Glomerular visceral epithelial cell (primary cell): ENCODE measurements at regions not wholly inside any gene's neighbourhood (a gene's known extent, or its start where the extent isn't known, plus 50 kb on each side); places are given as distances from the start of the nearest gene placed in this dataset.
"Not testable (repeated sequence)": the region's sequence is repeated elsewhere in the genome, so short reads cannot be mapped to it uniquely, and the experiment has no call there.

Source experiments
- DNase-seq: peaks from one replicate; pipeline ENCODE4 v3.0.0-alpha.2; 2016; ENCODE audit errors: extremely low spot score

DNA sequence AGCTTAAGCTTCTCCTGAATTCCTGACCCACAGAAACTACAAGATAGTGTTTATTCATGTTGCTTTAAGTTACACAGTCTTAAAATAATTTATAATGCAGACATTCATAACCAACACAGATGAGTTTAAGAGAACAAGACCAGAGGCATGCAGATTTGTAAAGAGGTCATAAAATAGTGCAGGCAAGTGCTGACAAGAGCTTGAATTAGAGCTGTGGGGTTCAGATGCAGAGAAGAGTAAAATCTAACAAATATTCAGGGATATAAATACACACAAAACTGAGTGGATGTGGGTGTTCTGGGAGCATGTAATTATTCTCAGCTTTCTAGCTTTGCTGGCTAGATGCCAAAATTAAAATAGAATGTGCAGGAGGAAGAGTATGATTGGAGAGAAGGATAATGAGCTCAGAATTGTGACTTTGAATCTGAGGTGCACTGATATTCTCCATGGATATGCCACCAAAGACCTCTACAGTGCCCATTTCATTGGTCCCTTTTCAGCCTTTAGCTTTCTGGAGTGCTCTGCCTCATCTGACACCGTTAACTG lies 291.9 kb upstream of the SGK1 start:
- DNase-seq, result no peak

DNA sequence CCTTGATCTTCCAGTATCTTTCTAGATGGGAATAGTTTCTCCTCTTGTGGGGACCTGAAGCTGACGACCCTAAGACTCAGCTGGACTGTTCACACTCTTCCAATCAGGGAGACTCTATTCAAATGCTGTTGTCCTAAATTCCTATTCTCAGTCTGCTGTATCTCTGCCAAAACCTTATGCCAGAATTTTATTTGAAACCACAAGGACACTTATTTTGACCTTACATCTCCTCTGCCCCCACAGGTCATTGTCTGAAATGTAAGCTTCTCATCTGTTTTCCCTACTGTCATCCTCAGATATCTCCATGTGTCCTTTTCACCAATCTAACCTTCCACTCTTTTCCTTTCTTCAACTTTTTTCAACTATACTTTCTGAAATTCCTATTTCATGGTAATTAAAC lies 289.5 kb upstream of the SGK1 start:
- no peak for DNase-seq

DNA sequence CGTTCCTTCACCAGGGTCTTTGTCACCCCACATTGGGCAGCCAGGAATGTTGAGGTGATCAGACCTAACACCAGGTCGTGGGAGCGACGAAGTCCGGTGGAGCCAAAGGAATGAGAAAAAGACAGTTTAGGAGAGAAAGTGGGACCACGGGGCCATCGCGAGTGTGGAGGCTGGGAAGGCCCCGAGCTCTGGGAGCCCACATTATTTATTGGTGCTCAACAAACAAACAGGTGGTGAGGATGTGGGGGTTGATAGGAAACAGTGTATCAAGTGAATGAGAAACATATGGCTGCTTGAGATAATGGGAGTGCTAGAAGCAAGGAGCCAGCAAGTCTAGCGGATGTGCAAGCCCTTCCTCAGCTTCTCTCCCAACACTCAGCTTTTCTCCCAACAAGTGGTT lies 287.1 kb upstream of the SGK1 start:
- DNase-seq, result no peak

DNA sequence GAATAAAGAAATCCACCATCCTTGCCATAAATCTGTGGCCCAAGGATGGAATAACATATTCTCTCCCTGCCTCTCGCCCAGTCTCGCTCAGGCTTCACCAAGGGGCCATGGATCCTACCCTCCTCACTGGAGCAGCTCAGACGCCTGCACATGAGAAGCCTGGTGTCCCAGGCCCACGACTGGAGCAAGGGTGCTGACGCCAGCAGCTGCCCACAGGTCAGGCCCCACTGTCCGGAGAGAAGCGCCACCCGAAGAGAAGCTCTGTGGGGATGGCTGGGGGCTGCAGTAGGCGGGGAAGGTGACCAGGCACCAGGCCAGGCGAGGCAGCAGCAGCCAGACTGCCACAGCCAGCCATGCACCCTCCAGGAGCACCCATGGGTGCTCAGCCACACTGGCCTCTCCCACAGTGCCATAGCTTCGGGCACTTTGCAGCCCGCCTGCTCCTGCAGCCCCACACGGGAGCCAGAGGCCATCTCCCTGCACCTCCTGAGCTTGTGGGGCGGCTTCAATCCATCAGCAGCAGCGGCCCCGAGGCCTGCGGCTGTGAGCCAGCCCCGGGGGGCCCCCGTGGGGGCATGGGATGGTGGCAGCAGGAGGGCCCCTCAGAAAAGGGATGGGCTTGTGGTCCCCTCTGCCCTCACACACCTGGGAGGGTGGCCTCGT lies 286.2 kb upstream of the SGK1 start:
- DNase-seq, result no peak

DNA sequence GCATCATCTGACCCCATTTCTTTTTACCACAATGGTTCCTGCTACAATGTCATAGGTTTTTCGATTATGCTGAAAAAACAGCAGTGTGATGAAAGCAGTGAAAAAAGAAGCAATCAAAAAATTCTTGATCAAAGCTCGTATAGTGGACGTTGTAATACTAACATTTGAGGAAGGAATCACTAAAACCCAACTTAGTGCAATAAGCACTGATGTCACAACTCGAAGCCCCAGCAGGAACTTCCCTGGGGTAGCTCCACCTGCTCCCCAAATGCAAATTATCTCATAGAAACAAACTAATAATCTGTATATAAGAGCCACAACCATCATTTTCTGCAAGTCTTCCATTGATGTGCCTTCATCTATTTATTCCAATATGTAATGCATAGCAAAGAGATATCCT lies 285.6 kb upstream of the SGK1 start:
- no peak for DNase-seq

DNA sequence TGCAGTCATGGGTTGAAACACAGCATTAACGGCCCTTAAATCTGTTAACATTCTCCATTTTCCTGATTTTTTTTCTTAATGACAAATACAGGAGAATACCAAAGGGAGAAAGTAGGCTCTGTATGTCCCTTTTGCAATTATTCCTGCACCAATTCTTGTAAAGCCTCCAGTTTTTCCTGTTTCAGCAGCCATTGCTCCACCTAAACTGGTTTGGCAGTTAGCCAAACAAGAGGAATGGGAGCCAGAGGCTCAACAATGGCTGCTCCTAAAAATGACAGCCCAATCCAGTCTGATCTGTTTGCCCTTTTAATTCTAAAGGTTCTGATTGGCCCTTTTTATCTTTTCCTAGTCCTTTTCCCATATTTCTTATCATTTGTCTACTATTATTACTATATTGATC lies 284.2 kb upstream of the SGK1 start:
- no peak for DNase-seq

DNA sequence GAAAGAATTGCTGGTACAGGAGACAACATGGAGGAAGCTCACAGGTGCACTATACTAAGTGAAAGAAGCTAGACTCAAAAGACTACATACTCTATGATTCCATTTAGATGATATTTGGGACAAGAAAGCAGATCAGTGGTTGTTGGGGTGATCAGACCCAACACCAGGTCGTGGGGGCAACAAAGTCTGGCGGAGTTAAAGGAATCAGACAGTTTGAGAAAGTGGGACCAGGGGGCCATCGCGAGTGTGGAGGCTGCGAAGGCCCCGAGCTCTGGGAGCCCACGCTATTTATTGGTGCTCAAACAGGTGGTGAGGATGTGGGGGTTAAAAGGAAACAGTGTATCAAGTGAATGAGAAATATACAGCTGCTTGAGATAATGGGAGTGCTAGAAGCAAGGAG lies 282.8 kb upstream of the SGK1 start:
- no peak for DNase-seq

DNA sequence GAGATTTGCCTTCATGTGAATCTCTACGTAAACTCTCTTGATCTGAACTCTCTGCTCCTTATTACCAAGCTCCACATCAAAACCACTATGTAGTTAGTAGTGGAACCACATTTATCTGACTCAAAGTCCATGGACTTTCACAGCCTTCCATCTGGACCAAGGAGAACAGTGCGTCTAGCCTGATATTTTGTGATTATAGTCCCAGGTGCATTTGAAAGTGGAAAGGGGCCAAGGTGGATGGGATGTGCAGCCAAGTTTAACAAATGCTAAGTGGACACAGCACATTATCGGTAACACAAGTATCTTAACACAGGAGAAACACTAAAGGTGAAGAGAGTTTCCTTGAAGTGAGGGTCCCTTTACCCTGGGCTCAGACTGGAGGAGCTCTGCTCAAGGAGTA lies 281.2 kb upstream of the SGK1 start:
- DNase-seq, result no peak

DNA sequence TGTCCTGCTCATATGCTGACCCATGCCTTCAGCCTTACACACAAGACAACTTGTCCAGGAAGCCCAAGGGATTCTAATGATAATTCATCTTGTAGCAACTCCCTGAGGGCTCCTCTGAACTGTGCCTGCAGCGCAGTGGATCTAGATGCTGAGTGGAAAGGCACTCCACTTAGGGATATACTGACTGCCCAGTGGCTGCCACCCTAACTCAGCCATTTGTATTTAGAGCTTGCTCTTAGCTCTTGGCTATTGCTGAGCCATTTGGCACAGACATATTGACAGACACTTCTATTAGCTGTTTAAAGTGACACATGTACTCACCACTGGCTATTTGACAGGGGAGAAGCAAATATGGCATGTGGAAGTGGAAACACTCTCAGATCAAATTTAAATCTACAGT lies 278.3 kb upstream of the SGK1 start:
- DNase-seq, result no peak

DNA sequence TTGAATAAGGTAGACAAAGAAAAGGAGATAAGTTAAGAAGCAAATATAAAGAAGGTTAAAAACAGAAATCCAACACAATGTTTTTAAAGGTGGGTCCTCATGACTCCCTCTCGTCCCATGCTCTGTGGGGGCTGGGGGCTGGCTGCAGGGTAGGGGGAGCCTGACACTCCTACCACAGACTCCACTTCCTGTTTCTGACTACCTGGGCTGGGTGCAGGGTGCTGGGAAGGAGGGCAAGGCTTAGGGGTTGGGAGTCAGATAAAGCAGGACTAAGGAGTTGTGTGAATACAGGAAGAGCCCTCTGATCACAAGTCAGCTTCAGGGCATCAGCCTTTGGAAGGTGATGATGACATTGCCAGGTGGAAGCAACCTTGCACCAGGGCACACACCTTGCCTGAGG lies 277.0 kb upstream of the SGK1 start:
- no peak for DNase-seq

DNA sequence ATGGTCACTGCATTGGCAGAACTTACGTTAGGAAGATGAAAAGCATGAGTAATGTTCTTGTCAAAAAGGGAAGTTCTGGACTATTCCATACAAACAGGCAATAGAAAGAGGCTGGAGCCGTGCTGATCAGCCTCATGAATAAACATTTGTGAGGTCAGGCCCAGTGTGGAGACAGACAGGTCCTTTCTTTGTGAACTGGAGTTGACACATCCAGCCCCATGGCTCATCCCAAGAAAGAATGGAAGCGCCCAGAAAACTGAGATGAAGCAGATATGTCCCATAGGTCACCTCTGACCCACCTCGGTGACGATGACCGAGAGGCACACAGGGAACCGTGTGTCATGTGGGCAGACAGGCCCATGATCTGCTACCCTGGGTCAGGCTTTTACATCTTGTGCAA lies 276.0 kb upstream of the SGK1 start:
- DNase-seq, result no peak

DNA sequence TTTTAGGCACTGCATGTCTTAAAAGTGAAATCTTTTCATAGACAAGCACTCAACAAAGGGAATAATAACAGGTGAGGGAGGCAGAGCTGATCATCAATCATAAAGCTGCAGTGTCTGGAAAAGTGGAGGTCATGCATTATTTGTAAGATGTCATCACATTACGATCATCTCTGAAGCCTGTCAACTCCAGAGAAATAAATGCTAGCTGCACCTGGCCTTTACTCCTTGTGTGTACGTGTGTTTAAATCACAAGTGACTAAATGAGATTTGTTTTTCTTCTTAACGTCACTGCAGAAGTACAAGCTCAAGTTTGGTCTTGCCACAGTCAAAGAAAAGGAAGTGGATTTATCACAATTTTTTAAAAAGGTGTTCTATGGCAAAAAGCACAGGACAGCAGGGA lies 275.5 kb upstream of the SGK1 start:
- DNase-seq, result no peak

DNA sequence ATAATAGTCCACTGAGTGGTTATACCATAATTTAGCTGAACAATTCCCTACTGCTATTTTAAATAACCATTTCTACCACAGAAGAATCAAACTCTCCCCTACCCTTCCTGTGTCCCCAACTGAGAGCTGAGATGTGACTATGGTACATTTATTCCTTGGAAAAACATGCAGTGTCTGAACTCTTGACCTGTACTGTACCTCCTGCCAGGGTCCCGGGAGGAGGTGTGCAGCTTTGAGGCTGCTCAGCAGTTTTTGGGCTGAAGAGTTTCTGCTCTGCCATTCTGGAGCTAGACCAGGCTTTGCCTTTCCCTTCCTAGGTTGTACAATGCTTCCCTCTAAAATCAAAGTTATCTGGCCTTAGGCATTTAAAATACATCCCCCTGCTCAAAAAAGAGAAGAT lies 275.1 kb upstream of the SGK1 start:
- DNase-seq, result no peak

DNA sequence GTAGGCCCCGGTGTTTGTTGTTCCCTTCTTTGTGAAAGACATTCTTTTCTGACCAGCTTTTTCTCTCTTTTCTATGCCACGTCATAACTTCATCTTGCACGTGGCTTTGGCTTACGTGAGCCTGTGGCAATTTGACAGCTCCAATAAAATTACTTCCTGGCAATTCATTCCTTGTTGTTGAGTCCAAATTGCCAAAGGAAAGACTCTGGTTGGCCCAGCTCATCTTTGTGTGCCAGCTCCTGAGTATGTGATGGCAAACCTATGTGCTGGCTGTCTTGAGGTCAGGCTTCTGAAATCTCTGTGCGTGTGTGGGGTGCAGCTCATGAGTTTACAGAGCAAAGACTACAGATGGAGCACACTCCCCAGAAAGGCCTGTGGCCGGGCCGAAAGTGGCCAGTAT lies 272.5 kb upstream of the SGK1 start:
- DNase-seq, result no peak

DNA sequence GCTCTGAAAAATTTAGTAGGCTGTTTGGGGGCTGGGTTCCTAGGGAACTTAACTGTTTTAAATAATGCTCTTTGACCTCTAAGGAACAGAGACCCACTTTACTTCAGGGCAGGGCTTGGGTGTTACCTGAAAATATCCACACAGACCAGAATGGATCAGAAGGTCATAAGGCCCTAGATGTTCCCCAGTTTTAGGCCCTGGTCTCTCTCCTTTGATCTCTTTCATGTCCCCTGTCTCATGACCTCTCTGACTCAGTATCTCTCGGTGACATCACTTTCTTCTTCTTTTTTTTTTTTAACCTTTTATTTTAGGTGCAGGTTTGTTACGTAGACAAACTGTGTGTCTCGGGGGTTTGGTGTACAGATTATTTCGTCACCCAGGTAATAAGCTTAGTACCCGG lies 272.1 kb upstream of the SGK1 start:
- DNase-seq, result no peak

DNA sequence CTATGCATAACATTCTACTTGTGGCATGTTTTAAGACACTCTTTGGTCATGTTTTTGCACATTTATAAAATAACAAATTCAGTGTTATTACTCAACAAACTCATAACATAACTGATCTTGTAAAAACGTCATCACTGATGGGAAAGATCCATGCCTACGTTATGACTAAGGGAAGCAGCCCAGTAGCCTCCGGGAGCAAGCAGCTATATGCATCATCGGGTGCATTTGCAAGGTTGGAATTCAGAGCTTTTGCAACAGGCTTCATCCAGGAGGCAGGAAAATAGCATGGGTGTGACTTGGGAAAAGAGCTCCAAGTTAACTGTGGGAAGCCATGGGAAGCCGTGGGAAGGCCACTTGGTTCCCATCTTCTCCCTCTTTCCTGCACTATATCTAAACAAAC lies 271.6 kb upstream of the SGK1 start:
- peak; percentile 62 for DNase-seq

DNA sequence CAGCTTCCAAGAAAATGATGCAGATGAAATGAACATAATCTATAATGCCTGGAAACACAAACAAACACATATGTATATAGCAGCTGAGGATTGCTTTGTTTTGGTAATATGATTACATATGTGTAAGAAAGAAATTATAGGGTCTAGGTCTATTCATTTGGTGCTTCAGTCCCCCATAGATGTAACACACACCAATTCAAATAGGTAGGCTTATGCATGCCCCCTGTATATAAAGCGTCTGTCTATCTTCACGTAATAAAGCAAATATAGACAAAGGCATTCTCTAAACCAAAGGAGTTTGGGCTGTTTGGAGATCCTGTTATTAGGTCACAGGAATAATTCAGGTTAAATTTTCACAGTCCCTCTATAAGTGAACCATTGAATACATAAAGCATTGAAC lies 270.4 kb upstream of the SGK1 start:
- no peak for DNase-seq

DNA sequence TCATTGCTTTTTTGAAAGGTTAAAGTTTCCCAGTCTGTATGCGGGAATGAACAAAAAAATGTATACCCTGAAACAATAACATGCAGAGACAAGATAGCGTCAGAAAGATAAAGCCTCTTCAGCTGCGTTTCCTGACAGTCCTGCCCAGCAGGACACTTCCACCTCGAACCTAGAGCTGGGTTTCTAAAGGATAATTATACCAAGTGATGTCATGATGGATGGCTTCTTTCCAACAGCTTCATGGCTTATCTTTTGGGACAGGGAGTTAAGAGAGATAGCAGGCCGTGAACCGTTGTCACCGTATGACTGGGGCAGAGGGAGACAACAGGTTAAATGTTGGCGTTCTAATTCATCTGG lies 267.6 kb upstream of the SGK1 start:
- DNase-seq, result no peak

DNA sequence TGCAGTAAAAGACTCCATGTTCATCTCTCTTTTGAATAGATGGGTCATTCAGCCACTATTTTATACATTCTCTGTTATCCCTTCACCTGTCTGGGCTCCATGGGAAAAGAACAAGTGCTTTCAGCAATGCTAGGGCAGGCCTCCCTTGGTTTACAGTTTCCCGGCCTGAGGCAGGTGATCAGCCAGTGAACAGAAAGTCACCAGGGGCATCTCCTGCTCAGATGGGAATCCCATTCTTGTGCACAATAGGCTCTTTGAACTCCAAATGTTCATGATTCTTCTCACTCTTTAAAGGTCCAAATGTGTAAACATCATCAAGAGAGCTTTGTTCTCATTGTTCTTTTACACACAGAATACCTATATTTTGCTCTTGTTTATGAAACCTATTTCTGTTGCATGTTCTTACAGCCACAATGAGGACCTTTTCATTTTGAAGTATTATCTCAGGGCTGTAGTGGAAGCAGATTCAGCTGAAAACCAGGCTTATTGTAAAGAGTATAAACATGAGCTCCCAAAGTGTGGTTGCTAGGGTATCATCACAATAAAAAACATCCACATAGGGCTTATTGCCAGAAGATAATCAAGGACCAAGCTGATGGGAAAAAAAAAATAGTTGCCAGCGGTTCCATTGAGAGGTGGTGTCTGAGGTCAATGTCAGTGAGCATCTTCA lies 267.1 kb upstream of the SGK1 start:
- DNase-seq, result no peak

DNA sequence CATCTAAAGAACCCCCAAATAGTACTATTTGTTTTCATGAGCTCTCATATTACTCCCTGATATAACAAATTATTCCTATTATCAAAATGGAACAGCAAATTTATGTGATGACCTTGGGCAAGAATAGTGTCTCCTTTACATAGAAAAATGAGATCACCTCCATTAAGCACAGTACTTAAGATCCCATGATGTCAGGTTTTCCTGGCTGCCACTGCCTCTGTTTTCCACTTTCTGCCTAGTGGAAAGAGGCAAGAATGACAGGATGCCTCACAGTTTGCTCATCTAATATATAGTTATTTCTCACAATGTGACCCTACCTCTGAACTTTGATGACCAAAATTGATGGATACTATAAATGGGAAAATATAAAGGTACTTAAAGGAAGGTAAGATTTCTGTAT lies 260.1 kb upstream of the SGK1 start:
- DNase-seq, result peak; percentile 7

DNA sequence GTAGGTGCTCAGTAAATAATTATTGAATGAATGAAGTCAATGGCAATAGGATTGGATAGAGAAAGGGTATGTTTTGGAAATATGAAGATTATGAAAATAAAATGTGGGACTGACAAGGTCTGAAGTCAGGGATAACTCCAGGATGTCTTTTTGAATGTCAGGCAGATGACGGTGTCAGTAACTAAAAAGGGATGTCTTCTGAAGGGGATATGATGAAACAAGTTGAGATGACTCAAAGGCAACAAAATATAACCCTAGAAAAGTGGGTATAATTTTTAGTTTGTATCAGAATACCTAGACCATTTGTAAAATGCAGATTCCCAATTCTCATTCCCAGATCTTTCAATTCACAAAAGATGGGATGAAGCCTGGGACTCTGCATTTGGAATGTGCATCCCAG lies 257.3 kb upstream of the SGK1 start:
- no peak for DNase-seq

DNA sequence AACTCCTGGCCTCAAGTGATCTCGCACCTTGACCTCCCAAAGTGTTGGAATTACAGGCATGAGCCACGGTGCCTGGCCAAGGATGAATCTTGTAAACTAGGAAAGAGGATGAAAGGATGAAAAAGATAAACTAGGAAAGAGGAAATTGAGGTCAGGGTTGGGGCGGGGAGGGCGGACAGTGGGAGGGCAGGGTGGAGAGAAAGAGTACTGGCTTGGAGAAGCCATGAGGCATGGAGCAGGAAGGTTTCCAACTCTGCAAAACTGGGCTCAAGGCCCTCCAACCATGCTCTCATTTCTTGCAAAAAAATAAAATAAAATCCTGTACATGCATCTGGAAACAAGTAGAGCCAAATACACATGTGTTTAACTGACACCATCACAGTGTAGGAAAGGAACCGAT lies 256.6 kb upstream of the SGK1 start:
- no peak for DNase-seq

DNA sequence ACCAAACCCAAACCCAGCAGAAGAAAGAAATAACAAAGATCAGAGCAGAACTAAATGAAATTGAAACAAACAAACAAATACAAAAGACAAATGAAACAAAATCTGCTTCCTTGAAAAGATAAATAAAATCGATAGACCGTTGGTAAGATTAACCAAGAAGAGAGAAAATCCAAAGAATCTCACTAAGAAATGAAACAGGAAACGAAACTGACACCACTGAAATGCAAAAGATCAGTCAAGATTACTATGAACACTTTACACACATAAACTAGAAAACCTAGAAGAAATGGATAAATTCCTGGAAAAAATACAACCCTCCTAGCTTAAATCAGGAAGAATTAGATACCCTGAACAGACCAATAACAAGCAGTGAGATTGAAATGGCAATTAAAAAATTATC lies 252.1 kb upstream of the SGK1 start:
- DNase-seq, result not testable (repeated sequence)

DNA sequence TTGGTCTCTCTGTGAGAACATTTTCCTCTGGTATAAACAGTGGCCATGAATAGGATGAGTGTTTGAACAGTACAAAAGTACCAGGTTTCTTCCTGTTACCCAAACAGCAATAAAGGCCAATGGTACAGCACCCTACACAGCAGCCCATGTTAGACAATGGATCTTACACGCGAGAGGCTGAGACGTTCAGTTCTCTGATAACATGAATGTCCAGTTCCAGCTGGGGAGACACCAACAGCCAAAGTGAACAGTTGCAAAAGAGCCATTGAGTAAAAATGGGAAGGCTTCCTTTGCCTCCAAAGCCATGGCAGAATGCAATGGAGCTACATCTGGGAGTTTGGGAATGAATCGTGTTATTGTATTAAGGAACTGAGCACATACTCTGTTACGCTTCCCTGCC lies 246.8 kb upstream of the SGK1 start:
- no peak for DNase-seq
